Ovary (tissue), 1 donor: ENCODE measurements at regions not wholly inside any gene's neighbourhood (a gene's known extent, or its start where the extent isn't known, plus 50 kb on each side); places are given as distances from the start of the nearest gene placed in this dataset.

ENCODE experiments used
- EP300 ChIP-seq: sonication (generic); formaldehyde crosslinking; IDR thresholded peaks from one replicate; pipeline ENCODE4 v1.6.1; 2017; ENCODE audit warnings: antibody characterized with exemption
- POLR2A ChIP-seq: fragments of 450-650 bp; IDR thresholded peaks from one replicate; pipeline ENCODE4 v1.6.1; 2017; ENCODE audit warnings: antibody characterized with exemption, mild to moderate bottlenecking, moderate library complexity

GRCh38 chr18:9047715-9048114 is 54.8 kb upstream of the NDUFV2 start:
- TF ChIP-seq POLR2A, result no peak
- TF ChIP-seq EP300, result no peak
